Parathyroid adenoma (tissue), 2 donors: ENCODE measurements at regions not wholly inside any gene's neighbourhood (a gene's known extent, or its start where the extent isn't known, plus 50 kb on each side); places are given as distances from the start of the nearest gene placed in this dataset.

ENCODE experiments used
- H2AFZ ChIP-seq: fragments of 300-600 bp; sonication (generic); one replicate; pipeline ENCODE4 v1.7.0; 2017; ENCODE audit warnings: antibody characterized with exemption, mild to moderate bottlenecking
- H3K27ac ChIP-seq: fragments of 300-600 bp; sonication (generic); one replicate; pipeline ENCODE4 v1.7.0; 2017
- H3K27me3 ChIP-seq: fragments of 300-600 bp; sonication (generic); one replicate; pipeline ENCODE4 v1.7.0; 2017; ENCODE audit warnings: low read length; ENCODE audit not compliant: control insufficient read depth, insufficient read depth
- H3K36me3 ChIP-seq: fragments of 300-600 bp; sonication (generic); one replicate; pipeline ENCODE4 v1.7.0; 2017; ENCODE audit warnings: low read length; ENCODE audit not compliant: control insufficient read depth, insufficient read depth
- H3K4me1 ChIP-seq: fragments of 300-600 bp; sonication (generic); one replicate; pipeline ENCODE4 v1.7.0; 2017; ENCODE audit warnings: control low read depth
- H3K4me2 ChIP-seq: fragments of 300-600 bp; sonication (generic); one replicate; pipeline ENCODE4 v1.7.0; 2017; ENCODE audit warnings: low read length
- H3K4me3 ChIP-seq: fragments of 300-600 bp; sonication (generic); one replicate; pipeline ENCODE4 v1.7.0; 2017; ENCODE audit warnings: low read depth, low read length
- H3K79me2 ChIP-seq: fragments of 300-600 bp; sonication (generic); one replicate; pipeline ENCODE4 v1.7.0; 2017; ENCODE audit warnings: control low read depth
- H3K9ac ChIP-seq: fragments of 300-600 bp; sonication (generic); one replicate; pipeline ENCODE4 v1.7.0; 2017; ENCODE audit warnings: mild to moderate bottlenecking
- H3K9me3 ChIP-seq: fragments of 300-600 bp; sonication (generic); one replicate; pipeline ENCODE4 v1.7.0; 2017; ENCODE audit warnings: low read length; ENCODE audit not compliant: control insufficient read depth
- TF ChIP-seq, protein P1 (sequence below): fragments of 300-600 bp; sonication (generic); IDR thresholded peaks from one replicate; pipeline ENCODE4 v1.7.0; 2017; ENCODE audit warnings: antibody characterized with exemption, mild to moderate bottlenecking
- donor health status: primary hyperparathyroidism.

GRCh38 chr9:29389421-29389820, 1816.1 kb upstream of the C9orf72 start:
- Histone ChIP-seq H3K4me1 (no peaks in the 10 kb centered on the region), H3K4me2 (no peak overlapping the region), H3K9ac (no peak overlapping the region), H3K79me2 (no peaks in the 10 kb centered on the region), H3K9me3 (no peaks in the 10 kb centered on the region), H3K27me3 (no peaks in the 10 kb centered on the region), H3K4me3 (no peak overlapping the region), H2AFZ (no peak overlapping the region), H3K27ac (no peak overlapping the region), H3K36me3 (no peaks in the 10 kb centered on the region)
- TF ChIP-seq, protein P1, sequence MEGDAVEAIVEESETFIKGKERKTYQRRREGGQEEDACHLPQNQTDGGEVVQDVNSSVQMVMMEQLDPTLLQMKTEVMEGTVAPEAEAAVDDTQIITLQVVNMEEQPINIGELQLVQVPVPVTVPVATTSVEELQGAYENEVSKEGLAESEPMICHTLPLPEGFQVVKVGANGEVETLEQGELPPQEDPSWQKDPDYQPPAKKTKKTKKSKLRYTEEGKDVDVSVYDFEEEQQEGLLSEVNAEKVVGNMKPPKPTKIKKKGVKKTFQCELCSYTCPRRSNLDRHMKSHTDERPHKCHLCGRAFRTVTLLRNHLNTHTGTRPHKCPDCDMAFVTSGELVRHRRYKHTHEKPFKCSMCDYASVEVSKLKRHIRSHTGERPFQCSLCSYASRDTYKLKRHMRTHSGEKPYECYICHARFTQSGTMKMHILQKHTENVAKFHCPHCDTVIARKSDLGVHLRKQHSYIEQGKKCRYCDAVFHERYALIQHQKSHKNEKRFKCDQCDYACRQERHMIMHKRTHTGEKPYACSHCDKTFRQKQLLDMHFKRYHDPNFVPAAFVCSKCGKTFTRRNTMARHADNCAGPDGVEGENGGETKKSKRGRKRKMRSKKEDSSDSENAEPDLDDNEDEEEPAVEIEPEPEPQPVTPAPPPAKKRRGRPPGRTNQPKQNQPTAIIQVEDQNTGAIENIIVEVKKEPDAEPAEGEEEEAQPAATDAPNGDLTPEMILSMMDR, result no peak

GRCh38 chr9:29390859-29391258, 1817.6 kb upstream of the C9orf72 start:
- Histone ChIP-seq H3K27ac (no peak overlapping the region), H3K27me3 (no peaks in the 10 kb centered on the region), H3K4me3 (no peak overlapping the region), H3K36me3 (no peaks in the 10 kb centered on the region), H3K9me3 (no peaks in the 10 kb centered on the region), H3K9ac (no peak overlapping the region), H3K4me1 (no peaks in the 10 kb centered on the region), H3K79me2 (no peaks in the 10 kb centered on the region), H2AFZ (no peak overlapping the region), H3K4me2 (no peak overlapping the region)
- TF ChIP-seq, protein P1, result no peak

DNA sequence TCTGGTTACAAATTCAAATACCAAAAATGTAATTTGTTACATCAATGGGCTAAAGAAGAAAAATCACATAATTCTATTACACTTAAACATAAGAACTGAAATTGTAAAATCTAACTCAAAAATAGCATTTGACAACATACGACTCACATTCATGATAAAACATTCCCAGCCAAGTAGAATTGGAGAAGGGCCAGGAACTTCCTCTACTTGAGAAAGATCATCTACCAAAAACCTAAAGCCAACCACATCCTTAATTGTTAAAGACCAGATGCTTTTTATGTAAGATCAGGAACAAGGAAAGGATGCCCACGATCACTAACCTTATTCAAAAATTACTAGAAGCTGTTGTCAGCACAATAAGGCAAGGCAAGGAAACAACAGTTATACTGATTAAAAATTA, 1819.8 kb upstream of the C9orf72 start:
- Histone ChIP-seq H3K9ac (no peak overlapping the region), H3K27me3 (no peaks in the 10 kb centered on the region), H3K4me3 (no peak overlapping the region), H3K4me2 (no peak overlapping the region), H3K9me3 (no peaks in the 10 kb centered on the region), H3K79me2 (no peaks in the 10 kb centered on the region), H3K36me3 (no peaks in the 10 kb centered on the region), H3K4me1 (no peaks in the 10 kb centered on the region), H2AFZ (no peak overlapping the region), H3K27ac (no peak overlapping the region)
- TF ChIP-seq, protein P1, result no peak

DNA sequence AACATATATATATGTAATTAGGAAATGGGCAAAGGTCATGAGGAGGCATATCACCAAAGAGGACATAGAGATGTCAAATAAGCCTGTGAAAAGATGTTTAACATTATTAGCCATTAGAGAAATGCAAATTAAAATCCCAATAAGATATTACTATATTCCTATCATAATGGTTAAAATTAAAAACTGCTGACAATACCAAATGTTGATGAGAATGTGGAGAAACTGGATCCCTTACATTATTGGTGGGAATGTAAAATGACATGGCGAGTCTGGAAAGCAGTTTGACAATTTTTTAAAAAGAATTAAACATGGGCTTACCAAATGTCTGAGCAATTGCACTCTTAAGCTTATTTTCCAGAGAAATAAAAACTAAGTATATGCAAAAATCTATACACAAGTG, 1821.6 kb upstream of the C9orf72 start:
- no peaks in the 10 kb centered on the region for H3K9me3 ChIP-seq
- H3K36me3 ChIP-seq, result no peaks in the 10 kb centered on the region
- no peaks in the 10 kb centered on the region for H3K79me2 ChIP-seq
- H3K4me3 ChIP-seq, result no peak overlapping the region
- H3K27me3 ChIP-seq, result no peaks in the 10 kb centered on the region
- TF ChIP-seq, protein P1, result no peak
- H3K4me1 ChIP-seq, result no peaks in the 10 kb centered on the region
- H3K9ac ChIP-seq, result no peak overlapping the region
- H3K27ac ChIP-seq, result no peak overlapping the region
- no peak overlapping the region for H2AFZ ChIP-seq
- no peak overlapping the region for H3K4me2 ChIP-seq

GRCh38 chr9:29397148-29397547, 1823.9 kb upstream of the C9orf72 start:
- TF ChIP-seq, protein P1, result no peak
- Histone ChIP-seq H3K9me3 (no peaks in the 10 kb centered on the region), H3K4me2 (no peak overlapping the region), H2AFZ (no peak overlapping the region), H3K4me1 (no peaks in the 10 kb centered on the region), H3K79me2 (no peaks in the 10 kb centered on the region), H3K4me3 (no peak overlapping the region), H3K36me3 (no peaks in the 10 kb centered on the region), H3K27me3 (no peaks in the 10 kb centered on the region), H3K27ac (no peak overlapping the region), H3K9ac (no peak overlapping the region)
